Transverse colon (tissue), 3 donors: ENCODE measurements at regions not wholly inside any gene's neighbourhood (a gene's known extent, or its start where the extent isn't known, plus 50 kb on each side); places are given as distances from the start of the nearest gene placed in this dataset.

Experiments
- POLR2A ChIP-seq: fragments of 450-650 bp; IDR thresholded peaks from one replicate; pipeline ENCODE4 v1.6.1; 2016; ENCODE audit warnings: antibody characterized with exemption, mild to moderate bottlenecking, moderate library complexity
- TF ChIP-seq, protein P1 (sequence below), 5 experiments: fragments of 200-600 bp in 3 of 5; fragments of 450-650 bp in 2 of 5; sonication (generic) in 3 of 5; IDR thresholded peaks; 1 replicate in 2 of 5; 2 replicates in 3 of 5; pipeline ENCODE4 v1.5.1; 2016 to 2017; ENCODE audit warnings: antibody characterized with exemption in 5 of 5, inconsistent platforms in 3 of 5, mild to moderate bottlenecking in 2 of 5, moderate library complexity in 1 of 5

- TF ChIP-seq, protein P1, sequence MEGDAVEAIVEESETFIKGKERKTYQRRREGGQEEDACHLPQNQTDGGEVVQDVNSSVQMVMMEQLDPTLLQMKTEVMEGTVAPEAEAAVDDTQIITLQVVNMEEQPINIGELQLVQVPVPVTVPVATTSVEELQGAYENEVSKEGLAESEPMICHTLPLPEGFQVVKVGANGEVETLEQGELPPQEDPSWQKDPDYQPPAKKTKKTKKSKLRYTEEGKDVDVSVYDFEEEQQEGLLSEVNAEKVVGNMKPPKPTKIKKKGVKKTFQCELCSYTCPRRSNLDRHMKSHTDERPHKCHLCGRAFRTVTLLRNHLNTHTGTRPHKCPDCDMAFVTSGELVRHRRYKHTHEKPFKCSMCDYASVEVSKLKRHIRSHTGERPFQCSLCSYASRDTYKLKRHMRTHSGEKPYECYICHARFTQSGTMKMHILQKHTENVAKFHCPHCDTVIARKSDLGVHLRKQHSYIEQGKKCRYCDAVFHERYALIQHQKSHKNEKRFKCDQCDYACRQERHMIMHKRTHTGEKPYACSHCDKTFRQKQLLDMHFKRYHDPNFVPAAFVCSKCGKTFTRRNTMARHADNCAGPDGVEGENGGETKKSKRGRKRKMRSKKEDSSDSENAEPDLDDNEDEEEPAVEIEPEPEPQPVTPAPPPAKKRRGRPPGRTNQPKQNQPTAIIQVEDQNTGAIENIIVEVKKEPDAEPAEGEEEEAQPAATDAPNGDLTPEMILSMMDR (IDR thresholded peaks at IDR 0.05) = no peak
- TF ChIP-seq POLR2A = no peak
Measured at GRCh38 chr21:16742131-16742641, 770.7 kb upstream of the CXADR start.
